GM19043 (cell line): ENCODE measurements at regions not wholly inside any gene's neighbourhood (a gene's known extent, or its start where the extent isn't known, plus 50 kb on each side); places are given as distances from the start of the nearest gene placed in this dataset.
"Not testable (repeated sequence)": the region's sequence is repeated elsewhere in the genome, so short reads cannot be mapped to it uniquely, and the experiment has no call there.

Experiments
- ATAC-seq: cut with Tn5 transposase; IDR thresholded peaks from one replicate; pipeline ENCODE4 v1.9.1; 2021; ENCODE audit warnings: low read depth; ENCODE audit not compliant: unreplicated experiment

DNA sequence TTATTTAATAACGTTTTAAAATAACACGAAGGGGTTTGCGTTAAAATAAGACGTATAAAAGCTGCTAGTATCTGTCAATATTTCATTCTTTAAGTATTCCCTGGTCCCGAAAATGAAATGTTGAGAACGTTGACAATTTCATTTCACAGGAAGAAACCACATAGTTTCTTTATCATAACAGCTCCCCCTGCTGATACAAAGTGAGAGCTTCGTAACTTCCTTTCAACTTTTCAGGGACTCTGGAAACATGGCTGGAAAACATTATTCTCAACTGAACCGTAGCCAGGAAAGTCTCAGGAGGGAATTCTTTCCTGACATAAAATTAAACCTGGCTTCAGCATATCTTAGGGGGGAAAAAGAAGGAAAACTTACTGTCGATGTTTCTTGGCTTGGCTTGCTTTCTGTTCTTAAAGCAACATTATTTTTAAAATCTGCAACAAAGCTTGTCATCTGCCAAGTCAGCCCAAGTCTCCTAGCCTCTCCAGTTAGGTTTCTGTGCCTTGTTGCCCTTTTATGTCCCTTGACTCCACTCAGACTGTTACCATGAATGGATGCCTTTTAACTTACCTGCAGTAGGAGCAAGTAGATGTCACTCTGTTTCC is 122.9 kb upstream of the DAB2 start:
- ATAC-seq: no peak

DNA sequence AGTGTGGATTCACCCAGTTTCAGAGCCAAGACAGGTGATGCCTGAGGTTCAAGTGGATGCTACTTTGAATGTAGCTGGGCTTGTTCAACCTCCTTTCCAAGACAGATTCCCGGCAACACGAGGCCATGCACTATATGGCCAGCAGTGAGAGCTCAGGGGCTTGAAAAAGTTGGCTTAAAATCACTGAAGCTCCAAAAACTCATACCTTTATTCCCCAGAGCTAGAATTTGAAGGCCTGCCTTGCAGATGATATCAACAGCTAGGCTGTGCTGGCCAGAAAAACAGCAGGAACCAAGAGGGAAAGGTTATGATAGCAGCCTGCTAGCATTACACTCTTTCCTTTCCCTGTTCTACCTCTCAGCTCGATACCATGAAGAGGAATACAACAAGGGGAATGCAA is 120.2 kb upstream of the DAB2 start:
- ATAC-seq: no peak

DNA sequence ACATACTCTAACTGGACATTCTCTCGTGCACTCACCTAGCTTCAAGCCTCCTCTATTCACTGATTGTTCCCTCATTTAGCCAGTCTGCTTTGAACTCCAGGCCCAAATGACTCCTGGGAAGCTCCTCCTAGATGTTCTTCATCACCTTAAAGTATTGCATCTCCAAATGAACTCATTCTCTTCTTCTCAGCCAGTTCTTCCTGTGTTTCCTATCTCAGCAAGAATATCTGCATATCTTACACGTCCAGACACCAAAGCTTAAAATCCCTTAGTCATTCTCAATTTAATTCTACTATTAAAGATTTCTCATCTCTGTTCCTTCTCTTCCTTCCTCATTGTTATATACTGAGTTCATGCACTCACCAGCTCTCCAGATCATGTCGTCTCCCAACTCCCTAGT is 118.6 kb upstream of the DAB2 start:
- no peak for ATAC-seq

DNA sequence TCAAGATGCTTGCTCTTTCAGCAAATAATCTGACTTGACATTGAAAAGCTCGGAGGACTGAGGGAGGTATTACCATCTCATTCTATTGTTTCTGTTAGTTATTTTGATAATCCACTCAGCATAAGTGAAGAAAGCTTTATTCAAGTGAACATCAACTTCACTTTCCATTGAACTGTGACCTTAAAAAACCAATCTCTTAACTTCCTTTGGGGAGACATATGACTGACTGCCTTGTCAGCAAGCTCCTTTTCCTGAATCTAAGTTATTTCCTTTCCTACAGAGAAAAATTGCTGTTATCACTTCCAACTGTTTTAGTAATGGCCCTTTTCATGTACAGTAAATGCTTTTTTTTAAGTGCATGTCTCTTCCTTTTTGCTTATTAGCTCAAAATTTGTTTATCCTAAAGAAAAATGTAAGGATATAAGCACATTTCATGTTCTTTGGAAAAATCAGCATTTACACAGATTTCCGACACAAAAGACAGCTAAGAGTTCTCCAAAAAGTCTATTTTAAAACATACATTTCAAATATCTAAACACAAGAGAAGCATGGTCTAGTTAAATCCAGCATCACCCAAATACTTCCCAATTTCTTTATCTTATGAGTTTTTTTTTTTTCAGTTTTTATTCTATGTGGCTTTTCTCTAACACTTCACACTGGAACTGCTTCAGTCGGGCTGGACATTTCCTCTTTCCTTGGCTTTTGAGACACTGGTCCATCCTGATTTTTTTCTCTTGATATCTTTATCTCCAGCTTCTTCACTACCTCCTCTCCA is 117.9 kb upstream of the DAB2 start:
- no peak for ATAC-seq

DNA sequence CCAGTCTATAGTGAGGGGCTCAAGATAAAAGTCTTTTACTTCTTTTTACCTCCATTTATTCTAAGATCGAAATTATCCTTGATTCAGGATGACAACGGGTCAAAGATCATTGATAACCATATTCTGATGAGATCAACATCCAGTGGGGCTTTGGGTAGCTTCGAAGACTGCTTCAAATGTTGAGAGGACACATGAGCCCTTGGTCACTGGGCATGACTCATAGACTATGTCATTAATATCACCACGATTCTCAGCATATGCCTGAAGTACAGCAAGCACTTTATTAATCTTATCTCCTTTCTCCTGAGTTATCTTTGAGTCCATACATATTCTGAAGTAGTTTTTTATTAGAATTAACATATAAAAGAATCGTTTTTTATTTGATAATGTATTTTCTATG is 117.1 kb upstream of the DAB2 start:
- ATAC-seq: no peak

DNA sequence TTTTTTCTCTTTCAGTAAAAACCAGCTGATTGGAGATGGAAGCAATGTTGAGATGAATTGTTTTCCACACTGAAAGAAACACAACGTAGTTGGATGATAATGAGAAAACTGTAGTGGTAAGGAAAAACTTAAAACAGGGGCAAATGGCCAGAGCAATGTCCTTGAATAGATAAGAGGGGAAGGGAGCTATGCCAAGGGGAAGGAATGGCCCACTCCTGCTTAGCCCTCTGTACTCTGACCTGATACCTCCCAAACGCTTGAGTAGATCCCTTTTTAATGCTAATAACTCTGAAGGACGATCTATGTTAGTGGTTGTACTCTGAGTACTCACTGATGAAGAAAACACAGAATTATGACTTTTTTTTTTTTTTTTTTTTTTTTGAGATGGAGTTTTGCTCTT is 114.7 kb upstream of the DAB2 start:
- ATAC-seq: no peak

DNA sequence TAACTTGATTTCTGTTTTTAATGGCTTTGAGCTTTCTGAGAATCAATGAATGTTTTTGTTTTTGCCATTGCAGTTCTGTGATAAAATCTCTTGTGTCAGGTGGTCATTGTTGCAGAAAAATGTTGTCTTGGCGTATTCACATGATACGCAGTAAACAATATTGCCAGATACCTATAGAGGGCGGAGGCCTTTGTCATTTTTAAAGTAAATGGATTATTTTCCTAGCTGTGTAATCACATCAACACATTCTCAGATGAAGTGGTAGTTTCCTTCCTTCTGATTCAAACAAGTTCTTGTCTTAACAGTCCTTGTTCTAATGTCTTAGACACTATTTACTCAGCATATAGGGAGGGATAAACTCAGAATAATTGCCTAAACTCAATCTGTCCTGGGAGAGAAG is 109.9 kb upstream of the DAB2 start:
- no peak for ATAC-seq

DNA sequence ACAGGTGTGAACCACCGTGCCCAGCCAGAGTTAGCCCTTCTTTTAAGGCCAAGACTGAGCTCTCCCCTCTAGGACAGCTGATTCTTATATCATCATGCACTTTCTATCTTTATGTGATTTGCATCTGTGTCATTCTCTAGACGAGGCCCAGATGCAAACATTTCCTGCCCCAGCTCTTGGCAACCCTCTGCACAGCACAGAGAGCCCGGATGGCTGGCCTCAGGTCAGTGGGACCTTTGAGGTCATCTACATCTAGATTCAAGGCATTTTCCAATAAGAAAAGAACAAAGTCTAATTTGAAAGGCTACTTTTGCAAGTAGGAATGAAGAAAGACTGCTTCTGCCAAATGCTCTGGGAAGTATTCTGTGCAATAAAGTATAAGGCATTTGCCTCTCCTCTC is 109.0 kb upstream of the DAB2 start:
- ATAC-seq: no peak

DNA sequence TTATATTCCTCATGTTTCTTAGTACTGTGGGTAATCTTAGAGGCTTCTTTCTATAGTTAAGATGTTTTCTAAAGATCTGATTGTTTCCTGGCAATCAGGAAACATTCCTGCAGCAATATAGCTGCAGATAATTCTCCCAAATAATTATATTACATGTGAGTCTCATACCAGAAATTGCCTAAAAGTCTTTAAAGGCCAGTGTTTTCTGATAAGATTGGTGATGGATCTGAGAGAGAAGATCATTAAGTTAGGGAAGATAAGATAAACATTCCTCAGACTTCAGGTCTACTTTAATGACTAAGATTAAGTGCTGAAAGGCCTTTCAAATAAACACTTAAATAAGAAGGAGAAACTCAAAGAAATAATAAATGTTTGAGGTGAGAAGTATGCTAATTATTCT is 107.7 kb upstream of the DAB2 start:
- no peak for ATAC-seq

DNA sequence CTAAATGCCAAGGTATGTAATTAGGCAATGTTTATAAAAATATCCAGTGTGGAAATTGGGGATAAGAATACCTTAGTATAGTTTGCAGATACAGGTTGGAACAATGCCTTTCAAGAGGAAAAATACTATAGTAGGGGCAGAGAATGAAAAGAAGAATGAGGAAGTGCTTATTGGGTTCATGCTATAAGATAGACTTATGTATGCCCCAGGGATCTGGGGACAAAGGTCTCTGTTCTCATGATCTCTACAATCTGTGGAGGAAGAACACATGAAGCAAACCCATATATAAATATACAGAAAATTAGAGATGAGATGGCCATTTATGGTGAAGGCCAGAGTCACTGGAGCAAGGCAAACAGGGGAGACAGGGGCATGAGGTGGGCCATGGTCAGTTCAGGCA is 106.5 kb upstream of the DAB2 start:
- no peak for ATAC-seq

DNA sequence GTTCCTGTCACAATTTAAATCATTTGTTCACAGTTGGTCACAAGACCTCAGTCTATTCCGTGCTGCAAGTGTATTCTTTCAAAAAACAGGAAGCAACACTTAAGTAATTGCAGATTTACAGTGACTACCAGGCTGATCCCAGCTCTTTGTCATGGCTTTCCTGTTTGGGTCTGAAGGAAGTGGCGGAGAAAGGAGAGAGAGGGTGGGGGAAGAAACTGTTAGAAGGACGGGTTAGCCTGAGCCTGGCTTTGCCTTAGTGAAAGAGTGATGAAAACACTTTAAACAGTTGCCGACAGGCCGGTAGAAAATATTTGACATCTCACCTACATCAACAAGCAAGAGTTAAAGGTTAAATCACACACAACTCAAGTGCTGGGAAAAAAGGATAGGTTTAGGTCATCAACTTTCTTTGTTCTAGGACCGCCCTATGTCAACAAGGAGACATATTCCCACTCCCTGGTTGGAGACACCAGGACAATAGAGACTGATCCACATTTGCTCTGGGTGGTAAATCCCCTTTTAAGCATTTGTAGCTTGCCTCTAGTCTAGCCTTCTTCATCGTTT is 102.2 kb upstream of the DAB2 start:
- no peak for ATAC-seq

DNA sequence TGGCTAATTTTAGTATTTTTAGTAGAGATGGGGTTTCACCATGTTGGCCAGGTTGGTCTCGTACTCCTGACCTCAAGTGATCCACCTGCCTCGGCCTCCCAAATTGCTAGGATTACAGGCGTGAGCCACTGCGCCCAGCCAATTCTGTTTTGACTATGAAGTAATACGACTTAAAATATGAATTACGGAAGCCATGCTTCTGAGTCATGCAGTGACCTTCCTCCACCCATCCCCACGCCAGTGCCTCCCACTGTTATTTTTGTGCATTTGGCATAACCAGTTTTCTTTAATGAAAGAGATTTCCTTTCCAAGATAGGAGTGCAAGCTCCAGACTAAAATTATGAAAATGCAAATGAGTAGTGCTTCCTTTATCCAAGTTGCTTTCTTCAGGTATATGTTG is 101.0 kb upstream of the DAB2 start:
- ATAC-seq: not testable (repeated sequence)

DNA sequence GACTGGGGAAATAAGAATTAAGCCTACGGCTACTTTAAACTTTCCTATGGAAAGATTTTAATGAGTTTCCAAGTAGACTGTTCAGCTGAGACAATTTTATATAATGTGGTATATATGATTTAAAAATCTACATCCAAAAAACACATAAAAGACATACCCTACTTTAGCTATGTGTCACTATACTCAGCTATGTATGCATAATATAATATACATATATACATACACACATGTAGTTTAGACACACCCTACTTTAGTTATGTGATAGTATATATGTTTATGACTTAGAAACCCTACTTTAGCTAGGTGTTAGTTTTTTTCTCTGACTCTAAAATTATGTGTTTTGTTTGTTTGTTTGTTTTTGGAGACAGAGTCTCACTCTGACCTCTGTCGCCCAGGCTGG is 100.5 kb upstream of the DAB2 start:
- ATAC-seq: no peak

DNA sequence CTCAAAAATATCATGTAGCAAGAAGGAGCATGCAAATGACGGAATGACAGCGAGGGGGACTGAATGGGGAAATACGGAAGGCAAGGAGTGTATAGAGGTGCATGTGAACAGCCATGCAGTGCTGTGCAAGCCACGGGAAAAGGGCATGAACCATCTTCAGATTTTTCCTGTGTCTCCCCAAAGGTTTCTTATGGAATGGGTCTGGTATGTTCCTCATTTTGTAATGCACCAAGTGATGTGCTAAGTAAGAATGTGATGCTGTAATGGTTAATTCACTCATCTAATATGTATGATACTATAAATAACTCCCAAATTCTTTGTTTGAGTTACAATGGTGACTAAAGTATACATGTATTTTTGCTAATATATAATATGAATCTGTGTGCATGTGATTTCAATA is 99.0 kb upstream of the DAB2 start:
- ATAC-seq: no peak

DNA sequence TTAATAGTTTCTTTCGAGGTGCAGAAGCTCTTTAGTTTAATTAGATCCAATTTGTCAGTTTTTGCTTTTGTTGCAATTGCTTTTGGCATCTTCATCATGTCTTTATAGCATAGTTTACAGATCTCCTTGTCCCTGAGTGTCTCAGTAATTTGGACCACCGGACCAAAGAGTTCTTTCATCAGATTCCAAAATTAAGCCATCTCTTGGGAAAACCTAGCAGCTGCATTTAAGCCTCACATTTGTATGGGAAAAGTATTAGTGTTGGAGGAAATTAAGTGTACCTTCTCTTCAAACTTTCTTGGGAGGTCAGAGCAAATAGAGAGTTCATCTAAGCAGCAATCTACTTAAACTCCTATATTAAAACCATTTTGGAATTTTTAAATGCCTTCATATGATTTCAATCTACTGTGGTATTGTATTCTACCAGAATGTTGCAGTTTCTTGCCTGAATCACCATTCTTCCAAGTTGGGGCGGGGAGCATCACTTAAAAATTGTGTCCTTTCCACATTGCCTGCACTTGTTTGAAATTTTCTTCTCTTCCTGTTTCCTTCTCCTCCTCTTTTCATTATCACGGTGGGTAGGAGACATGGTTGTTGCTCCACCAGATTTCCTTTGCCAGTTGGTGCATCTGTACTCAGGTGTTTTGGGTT is 97.3 kb upstream of the DAB2 start:
- no peak for ATAC-seq

DNA sequence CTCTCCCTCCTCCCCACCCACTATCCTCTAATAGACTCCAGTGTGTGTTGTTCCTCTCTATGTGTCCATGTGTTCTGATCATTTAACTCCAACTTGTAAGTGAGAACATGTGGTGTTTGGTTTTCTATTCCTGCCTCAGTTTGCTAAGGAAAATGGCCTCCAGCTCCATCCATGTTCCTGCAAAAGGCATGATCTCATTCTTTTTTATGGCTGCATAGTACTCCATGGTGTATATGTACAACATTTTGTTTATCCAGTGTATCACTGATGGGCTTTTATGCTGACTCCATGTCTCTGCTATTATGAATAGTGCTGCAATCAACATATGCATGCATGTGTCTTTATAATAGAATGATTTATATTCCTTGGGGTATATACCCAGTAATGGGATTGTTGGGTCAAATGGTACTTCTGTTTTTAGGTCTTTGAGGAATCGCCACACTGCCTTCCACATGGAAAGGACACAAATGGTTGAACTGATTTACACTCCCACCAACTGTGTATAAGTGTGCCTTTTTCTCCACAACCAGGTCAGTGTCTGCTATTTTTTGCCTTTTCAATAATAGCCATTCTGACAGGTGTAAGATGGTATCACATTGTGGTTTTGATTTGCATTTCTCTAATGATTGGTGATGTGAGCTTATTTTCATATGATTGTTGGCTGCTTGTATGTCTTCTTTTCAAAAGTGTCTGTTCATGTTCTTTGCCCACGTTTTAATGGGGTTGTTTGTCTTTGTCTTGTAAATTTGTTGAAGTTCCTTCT is 96.5 kb upstream of the DAB2 start:
- no peak for ATAC-seq

DNA sequence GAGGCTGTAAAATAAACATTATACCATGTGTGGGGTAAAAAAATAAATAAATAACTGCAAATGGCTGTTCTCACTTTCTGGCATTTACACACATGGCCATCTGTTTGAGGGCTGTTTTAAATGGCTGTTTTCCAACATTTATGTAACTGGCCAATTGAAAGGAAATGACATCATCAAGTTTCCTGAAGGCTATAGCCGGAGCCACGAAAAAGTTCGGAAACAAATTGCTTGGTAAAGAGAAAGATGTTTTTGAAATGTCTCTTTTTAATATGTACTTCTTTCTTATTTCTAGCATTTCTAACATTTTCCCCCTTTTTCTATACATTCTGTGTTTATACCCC is 95.4 kb upstream of the DAB2 start:
- ATAC-seq: no peak

DNA sequence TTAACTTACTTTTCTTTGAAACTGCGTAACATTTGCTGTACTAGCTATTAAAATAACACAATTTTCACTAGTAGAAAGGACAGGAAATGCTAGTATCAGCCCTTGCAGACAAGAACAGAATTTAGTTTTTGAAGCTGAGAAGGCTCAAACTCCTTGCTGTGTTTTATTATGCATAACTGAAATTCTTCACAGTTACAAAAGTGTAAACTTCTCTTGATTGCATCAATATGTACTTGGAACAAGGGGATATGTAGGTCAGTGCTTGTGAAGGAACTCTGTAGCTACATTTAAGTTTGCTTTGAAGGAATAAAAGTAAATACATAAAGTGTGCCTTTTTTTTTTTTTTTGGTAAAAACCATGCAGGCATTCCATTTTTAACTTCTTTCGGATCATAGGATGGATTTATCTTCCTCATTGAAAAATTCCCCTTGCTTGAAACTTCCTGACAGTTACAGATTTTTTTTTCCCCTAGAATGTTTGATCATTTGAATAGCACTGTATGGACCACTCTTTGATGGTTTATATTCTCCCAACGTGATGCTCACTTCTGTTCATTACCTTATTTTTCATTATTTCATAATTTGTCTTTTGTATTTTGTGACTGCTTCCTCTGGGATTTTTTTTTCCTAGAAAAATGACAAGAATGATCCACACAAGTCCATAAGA is 94.9 kb upstream of the DAB2 start:
- no peak for ATAC-seq

DNA sequence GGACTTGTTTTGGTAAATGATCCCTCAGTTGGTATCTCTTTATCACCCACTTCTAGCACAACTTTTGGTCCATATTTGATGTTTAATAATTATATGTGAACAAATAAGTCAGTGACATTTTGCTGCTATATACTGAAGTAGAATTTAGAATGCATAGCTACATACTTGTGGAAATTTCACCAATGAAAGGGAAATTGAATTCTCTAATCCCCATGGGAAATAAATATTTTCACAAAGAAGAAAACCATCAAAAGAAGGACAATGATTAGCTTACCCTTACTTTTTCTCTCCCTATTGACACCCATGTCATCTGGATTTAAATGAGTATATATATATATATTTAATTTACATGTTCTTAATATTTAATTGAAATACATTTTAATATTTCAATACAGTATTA is 94.3 kb upstream of the DAB2 start:
- no peak for ATAC-seq

DNA sequence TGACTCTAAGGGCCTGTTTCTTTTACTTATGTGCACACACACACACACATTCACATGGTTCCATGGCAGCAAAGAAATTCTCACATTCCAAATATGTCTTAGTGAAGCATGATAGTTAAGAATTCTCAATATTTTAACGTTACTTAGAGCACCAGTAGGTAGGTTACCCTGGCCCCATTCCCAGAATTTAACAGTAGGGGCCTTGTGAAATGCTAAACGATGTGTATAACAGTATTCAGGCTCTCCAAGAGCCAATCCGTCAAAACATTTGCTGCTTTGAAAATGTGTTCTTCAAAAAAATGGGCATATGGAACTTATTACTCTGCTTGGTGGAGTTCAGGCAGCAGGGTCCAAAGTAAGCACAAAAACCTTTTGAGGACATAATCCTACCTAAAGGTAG is 93.7 kb upstream of the DAB2 start:
- ATAC-seq: no peak

DNA sequence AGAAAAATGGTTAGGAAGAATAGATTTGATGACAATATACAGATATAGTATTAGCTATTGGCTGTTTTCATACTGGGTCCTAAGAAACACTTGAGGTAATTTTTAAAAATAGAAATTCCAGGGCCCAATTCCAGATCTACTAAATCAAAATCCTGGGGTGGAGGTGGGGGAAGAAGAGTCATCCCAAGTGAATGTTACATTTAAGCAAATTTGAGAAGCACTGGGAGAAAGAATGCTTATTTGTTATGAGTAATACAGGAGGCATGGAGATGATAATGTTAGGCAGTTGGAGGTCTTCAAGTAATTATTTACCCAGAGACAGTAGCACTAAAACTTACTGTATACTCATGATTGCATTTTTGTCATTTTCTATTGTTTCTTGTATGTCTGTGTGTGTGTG is 93.0 kb upstream of the DAB2 start:
- ATAC-seq: no peak
